C4-2B (cell line): ENCODE measurements at regions not wholly inside any gene's neighbourhood (a gene's known extent, or its start where the extent isn't known, plus 50 kb on each side); places are given as distances from the start of the nearest gene placed in this dataset.

ENCODE experiments used
- ZFX ChIP-seq: fragments of 450-650 bp; IDR thresholded peaks from 2 replicates; pipeline ENCODE4 v1.6.1; 2017
- TF ChIP-seq, protein P1 (sequence below): fragments of 450-650 bp; conservative IDR thresholded peaks from 2 replicates; pipeline ENCODE4 v1.5.1; 2017; ENCODE audit warnings: mild to moderate bottlenecking

GRCh38 chr2:24438106-24438505 is 52.9 kb upstream of the NCOA1 start:
- TF ChIP-seq, protein P1, sequence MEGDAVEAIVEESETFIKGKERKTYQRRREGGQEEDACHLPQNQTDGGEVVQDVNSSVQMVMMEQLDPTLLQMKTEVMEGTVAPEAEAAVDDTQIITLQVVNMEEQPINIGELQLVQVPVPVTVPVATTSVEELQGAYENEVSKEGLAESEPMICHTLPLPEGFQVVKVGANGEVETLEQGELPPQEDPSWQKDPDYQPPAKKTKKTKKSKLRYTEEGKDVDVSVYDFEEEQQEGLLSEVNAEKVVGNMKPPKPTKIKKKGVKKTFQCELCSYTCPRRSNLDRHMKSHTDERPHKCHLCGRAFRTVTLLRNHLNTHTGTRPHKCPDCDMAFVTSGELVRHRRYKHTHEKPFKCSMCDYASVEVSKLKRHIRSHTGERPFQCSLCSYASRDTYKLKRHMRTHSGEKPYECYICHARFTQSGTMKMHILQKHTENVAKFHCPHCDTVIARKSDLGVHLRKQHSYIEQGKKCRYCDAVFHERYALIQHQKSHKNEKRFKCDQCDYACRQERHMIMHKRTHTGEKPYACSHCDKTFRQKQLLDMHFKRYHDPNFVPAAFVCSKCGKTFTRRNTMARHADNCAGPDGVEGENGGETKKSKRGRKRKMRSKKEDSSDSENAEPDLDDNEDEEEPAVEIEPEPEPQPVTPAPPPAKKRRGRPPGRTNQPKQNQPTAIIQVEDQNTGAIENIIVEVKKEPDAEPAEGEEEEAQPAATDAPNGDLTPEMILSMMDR, result no peak
- no peak for TF ChIP-seq ZFX
